SH-SY5Y (cell line): ENCODE measurements at regions not wholly inside any gene's neighbourhood (a gene's known extent, or its start where the extent isn't known, plus 50 kb on each side); places are given as distances from the start of the nearest gene placed in this dataset.

Experiments used
- GATA2 ChIP-seq: IDR thresholded peaks from 2 replicates; pipeline ENCODE4 v1.6.1; 2011; ENCODE audit warnings: mild to moderate bottlenecking, low read depth, low read length
- GATA3 ChIP-seq: IDR thresholded peaks from 2 replicates; pipeline ENCODE4 v1.6.1; 2011; ENCODE audit warnings: low read depth, mild to moderate bottlenecking, low read length, moderate library complexity

DNA sequence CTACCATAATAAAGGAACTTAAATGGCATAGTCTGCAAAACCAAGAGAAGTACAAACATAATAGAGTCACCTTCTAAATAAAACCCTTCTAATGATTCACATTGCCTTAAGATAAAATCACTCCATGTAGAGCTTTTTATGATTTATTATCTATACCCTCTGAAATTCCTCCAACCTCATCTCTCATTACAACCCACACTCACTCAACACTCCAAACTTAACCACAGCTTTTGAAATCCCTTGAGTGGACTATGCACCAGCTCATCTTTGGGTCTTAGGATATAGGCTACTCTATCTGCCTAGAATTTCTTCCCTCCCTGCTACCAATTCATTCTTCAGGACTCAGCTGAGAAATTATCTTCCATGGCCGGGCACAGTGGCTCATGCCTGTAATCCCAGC lies 122.5 kb downstream of the CETN3 start:
- TF ChIP-seq GATA3 (no peak), GATA2 (no peak)
